PC-3 (cell line): ENCODE measurements at regions not wholly inside any gene's neighbourhood (a gene's known extent, or its start where the extent isn't known, plus 50 kb on each side); places are given as distances from the start of the nearest gene placed in this dataset.
"Not testable (repeated sequence)": the region's sequence is repeated elsewhere in the genome, so short reads cannot be mapped to it uniquely, and the experiment has no call there.

ENCODE experiments used
- ATAC-seq: fragments of 200-7000 bp; cut with Tn5 transposase; 2 replicates; pipeline ENCODE4 v1.9.1; 2020; ENCODE audit warnings: mild to moderate bottlenecking, moderate library complexity
- BruUV-seq: library from RNA; stranded (reverse); fragments of 400-500 nt; replicated peaks from 2 replicates; lab custom pipeline; 2021; lab: Mats Ljungman, UMichigan
- CTCF ChIA-PET: fragments of 300-600 bp; sonication (Branson Sonifier 250); formaldehyde crosslinking; loops from one replicate; lab custom pipeline; 2022; ENCODE audit warnings: antibody characterized with exemption; lab: Charles Lee
- POLR2A ChIA-PET: fragments of 300-600 bp; sonication (Branson Sonifier 250); formaldehyde crosslinking; loops from one replicate; lab custom pipeline; 2022; ENCODE audit warnings: antibody characterized with exemption; ENCODE audit not compliant: unreplicated experiment; lab: Charles Lee
- DNase-seq: peaks from one replicate; pipeline ENCODE4 v3.0.0-alpha.2; 2015
- H2AFZ ChIP-seq: fragments of 300-600 bp; sonication (generic); 2 replicates; pipeline ENCODE4 v1.6.0; 2016; ENCODE audit warnings: antibody characterized with exemption, low read length
- H3F3A ChIP-seq: fragments of 300-600 bp; sonication (generic); one replicate; pipeline ENCODE4 v1.6.0; 2017; ENCODE audit warnings: antibody characterized with exemption, low read length, control low read depth, mild to moderate bottlenecking; ENCODE audit not compliant: unreplicated experiment
- H3K27ac ChIP-seq: fragments of 300-600 bp; sonication (generic); 2 replicates; pipeline ENCODE4 v1.5.1; 2016; ENCODE audit warnings: mild to moderate bottlenecking, low read length
- H3K27me3 ChIP-seq: fragments of 300-600 bp; sonication (generic); 2 replicates; pipeline ENCODE4 v1.6.1; 2016; ENCODE audit warnings: low read length, mixed read lengths
- H3K36me3 ChIP-seq: fragments of 300-600 bp; sonication (generic); 2 replicates; pipeline ENCODE4 v1.6.1; 2016; ENCODE audit warnings: low read depth, mixed run types, low read length, mixed read lengths
- H3K4me1 ChIP-seq: fragments of 300-600 bp; sonication (generic); 2 replicates; pipeline ENCODE4 v1.5.1; 2016; ENCODE audit warnings: low read length; ENCODE audit not compliant: insufficient read depth
- H3K4me2 ChIP-seq: fragments of 300-600 bp; sonication (generic); 2 replicates; pipeline ENCODE4 v1.6.0; 2016; ENCODE audit warnings: low read length
- H3K4me3 ChIP-seq: fragments of 300-600 bp; sonication (generic); 2 replicates; pipeline ENCODE4 v1.5.1; 2016; ENCODE audit warnings: mild to moderate bottlenecking, low read length, mixed read lengths
- H3K79me2 ChIP-seq: fragments of 300-600 bp; sonication (generic); 2 replicates; pipeline ENCODE4 v1.6.1; 2017; ENCODE audit warnings: low read length, mixed read lengths
- H3K9ac ChIP-seq: fragments of 300-600 bp; sonication (generic); 2 replicates; pipeline ENCODE4 v1.6.0; 2016; ENCODE audit warnings: mild to moderate bottlenecking, low read length
- H3K9me2 ChIP-seq: fragments of 300-600 bp; sonication (generic); replicated peaks from 2 replicates; pipeline ENCODE4 v1.6.1; 2016; ENCODE audit warnings: mixed run types, low read length, mixed read lengths
- H3K9me3 ChIP-seq: fragments of 300-600 bp; sonication (generic); 2 replicates; pipeline ENCODE4 v1.6.1; 2016; ENCODE audit warnings: low read length, mixed read lengths
- H4K20me1 ChIP-seq: fragments of 300-600 bp; sonication (generic); 2 replicates; pipeline ENCODE4 v1.6.1; 2016; ENCODE audit warnings: low read length, mixed read lengths
- CTCF ChIP-seq: fragments of 300-600 bp; sonication (generic); conservative IDR thresholded peaks from 2 replicates; pipeline ENCODE4 v1.5.1; 2017; ENCODE audit warnings: antibody characterized with exemption, low read depth, mild to moderate bottlenecking, low read length
- EZH2 ChIP-seq: fragments of 300-600 bp; sonication (generic); IDR thresholded peaks from one replicate; pipeline ENCODE4 v1.6.1; 2017; ENCODE audit warnings: antibody characterized with exemption, mild to moderate bottlenecking, low read length; ENCODE audit not compliant: unreplicated experiment
- EZH2phosphoT487 ChIP-seq: fragments of 300-600 bp; sonication (generic); IDR thresholded peaks from 2 replicates; pipeline ENCODE4 v1.6.1; 2018; ENCODE audit warnings: mild to moderate bottlenecking, antibody characterized with exemption, low read length, borderline replicate concordance
- intact Hi-C: fragments of 100-400 bp; cut with micrococcal nuclease; formaldehyde crosslinking; loops from 2 replicates; pipeline ENCODE4 v1.9.0; 2023

GRCh38 chr12:34406228-34406995, 384.1 kb downstream of the ALG10 start:
- H3K36me3 ChIP-seq = no peaks in the 10 kb centered on the region
- DNase-seq (no peak), ATAC-seq (no peak)
- H3K27ac ChIP-seq = no peak overlapping the region
- ChIA-PET POLR2A (no interaction called here), CTCF (no interaction called here)
- H3K79me2 ChIP-seq = no peaks in the 10 kb centered on the region
- H3F3A ChIP-seq = no peaks in the 10 kb centered on the region
- H3K9me3 ChIP-seq = peaks cover 31% of the 10 kb centered on the region
- no peaks in the 10 kb centered on the region for H3K27me3 ChIP-seq
- TF ChIP-seq EZH2 (no peak), EZH2phosphoT487 (no peak), CTCF (no peak)
- intact Hi-C loops = no loop called here
- no peaks in the 10 kb centered on the region for H4K20me1 ChIP-seq
- H3K4me3 ChIP-seq = no peak overlapping the region
- H3K9ac ChIP-seq = no peak overlapping the region
- no peak overlapping the region for H2AFZ ChIP-seq
- no peaks in the 10 kb centered on the region for H3K9me2 ChIP-seq
- BruUV-seq = no TSS peak
- H3K4me1 ChIP-seq = no peaks in the 10 kb centered on the region
- no peak overlapping the region for H3K4me2 ChIP-seq

GRCh38 chr12:34406996-34407300, 384.7 kb downstream of the ALG10 start:
- Histone ChIP-seq H3K4me1 (no peaks in the 10 kb centered on the region), H3K4me2 (no peak overlapping the region), H3K9me2 (no peaks in the 10 kb centered on the region), H3K27ac (no peak overlapping the region), H3K79me2 (no peaks in the 10 kb centered on the region), H3K4me3 (no peak overlapping the region), H3K9me3 (peaks cover 31% of the 10 kb centered on the region), H4K20me1 (no peaks in the 10 kb centered on the region), H3K9ac (no peak overlapping the region), H3F3A (no peaks in the 10 kb centered on the region), H3K36me3 (no peaks in the 10 kb centered on the region), H2AFZ (no peak overlapping the region), H3K27me3 (no peaks in the 10 kb centered on the region)
- POLR2A ChIA-PET = no interaction called here
- DNase-seq (no peak), ATAC-seq (no peak)
- BruUV-seq = no TSS peak
- intact Hi-C loops = no loop called here
- CTCF ChIA-PET = no interaction called here
- TF ChIP-seq EZH2 = no peak
- no peak for TF ChIP-seq CTCF
- TF ChIP-seq EZH2phosphoT487 = no peak

GRCh38 chr12:34407813-34408212, 385.5 kb downstream of the ALG10 start:
- CTCF ChIA-PET = no interaction called here
- Histone ChIP-seq H3F3A (no peaks in the 10 kb centered on the region), H3K9me3 (peaks cover 37% of the 10 kb centered on the region), H4K20me1 (no peaks in the 10 kb centered on the region), H2AFZ (no peak overlapping the region), H3K27ac (no peak overlapping the region), H3K4me2 (no peak overlapping the region), H3K79me2 (no peaks in the 10 kb centered on the region), H3K9ac (no peak overlapping the region), H3K4me3 (no peak overlapping the region), H3K9me2 (no peaks in the 10 kb centered on the region), H3K36me3 (no peaks in the 10 kb centered on the region), H3K27me3 (no peaks in the 10 kb centered on the region), H3K4me1 (no peaks in the 10 kb centered on the region)
- DNase-seq (no peak), ATAC-seq (no peak)
- POLR2A ChIA-PET = no interaction called here
- TF ChIP-seq EZH2phosphoT487 (no peak), CTCF (no peak), EZH2 (no peak)
- no TSS peak for BruUV-seq
- intact Hi-C loops = no loop called here

- BruUV-seq, CTCF ChIA-PET: not testable (repeated sequence)
Measured at GRCh38 chr12:34431509-34431908, 409.2 kb downstream of the ALG10 start.

More at GRCh38 chr12:34431509-34431908, 409.2 kb downstream of the ALG10 start:
- intact Hi-C loops, H3K27me3 ChIP-seq, H3K9ac ChIP-seq, H3K36me3 ChIP-seq, H3K9me2 ChIP-seq, H3K27ac ChIP-seq, H4K20me1 ChIP-seq, DNase-seq, H2AFZ ChIP-seq, H3F3A ChIP-seq, H3K79me2 ChIP-seq, H3K4me2 ChIP-seq, H3K4me1 ChIP-seq, H3K4me3 ChIP-seq, ATAC-seq, POLR2A ChIA-PET: not testable (repeated sequence)
- H3K9me3 ChIP-seq = peaks cover 26% of the 10 kb centered on the region
